IPS DF 19.7 (cell line): ENCODE measurements at regions not wholly inside any gene's neighbourhood (a gene's known extent, or its start where the extent isn't known, plus 50 kb on each side); places are given as distances from the start of the nearest gene placed in this dataset.

Source experiments
- DNase-seq: peaks from one replicate; pipeline ENCODE4 v3.0.0-alpha.2; 2013; ENCODE audit warnings: low read depth, low spot score

- DNase-seq = no peak
Observed at GRCh38 chr20:41670631-41671030, 52.5 kb upstream of the CHD6 start.

- no peak for DNase-seq
Observed at GRCh38 chr20:41669708-41670263, 51.6 kb upstream of the CHD6 start.

GRCh38 chr20:41668057-41668749, 50.0 kb upstream of the CHD6 start:
- no peak for DNase-seq
